Suprapubic skin (tissue), 4 donors: ENCODE measurements at regions not wholly inside any gene's neighbourhood (a gene's known extent, or its start where the extent isn't known, plus 50 kb on each side); places are given as distances from the start of the nearest gene placed in this dataset.

ENCODE experiments used
- CTCF ChIP-seq, 2 donors: fragments of 200-600 bp in 1 of 2; fragments of 450-650 bp in 1 of 2; sonication (generic) in 1 of 2; IDR thresholded peaks; one replicate each; pipeline ENCODE4 v1.5.1; 2016 to 2019; ENCODE audit warnings: antibody characterized with exemption in 2 of 2, mild to moderate bottlenecking in 1 of 2, moderate library complexity in 1 of 2
- POLR2A ChIP-seq, 2 donors: fragments of 450-650 bp; IDR thresholded peaks; one replicate each; pipeline ENCODE4 v1.6.1; 2017; ENCODE audit warnings: antibody characterized with exemption in 2 of 2, mild to moderate bottlenecking in 2 of 2, moderate library complexity in 2 of 2
- POLR2AphosphoS5 ChIP-seq, 3 donors: sonication (generic); formaldehyde crosslinking; IDR thresholded peaks; one replicate each; pipeline ENCODE4 v1.6.1; 2017; ENCODE audit warnings: antibody characterized with exemption in 3 of 3

GRCh38 chr18:64449434-64449833, 300.5 kb upstream of the LINC00305 start:
- TF ChIP-seq POLR2AphosphoS5 (IDR thresholded peaks at IDR 0.05), result no peak
- no peak for TF ChIP-seq CTCF (IDR thresholded peaks at IDR 0.05)
- TF ChIP-seq POLR2A (IDR thresholded peaks at IDR 0.05), result no peak
